HG02759 (cell line): ENCODE measurements at regions not wholly inside any gene's neighbourhood (a gene's known extent, or its start where the extent isn't known, plus 50 kb on each side); places are given as distances from the start of the nearest gene placed in this dataset.

Source experiments
- ATAC-seq: cut with Tn5 transposase; IDR thresholded peaks from one replicate; pipeline ENCODE4 v1.9.1; 2021; ENCODE audit warnings: mild to moderate bottlenecking, moderate library complexity; ENCODE audit not compliant: unreplicated experiment

GRCh38 chr20:39893003-39893685 is 795.9 kb downstream of the MAFB start:
- no peak for ATAC-seq

- ATAC-seq: no peak
These were observed 798.3 kb downstream of the MAFB start for GRCh38 chr20:39890697-39891096.

DNA sequence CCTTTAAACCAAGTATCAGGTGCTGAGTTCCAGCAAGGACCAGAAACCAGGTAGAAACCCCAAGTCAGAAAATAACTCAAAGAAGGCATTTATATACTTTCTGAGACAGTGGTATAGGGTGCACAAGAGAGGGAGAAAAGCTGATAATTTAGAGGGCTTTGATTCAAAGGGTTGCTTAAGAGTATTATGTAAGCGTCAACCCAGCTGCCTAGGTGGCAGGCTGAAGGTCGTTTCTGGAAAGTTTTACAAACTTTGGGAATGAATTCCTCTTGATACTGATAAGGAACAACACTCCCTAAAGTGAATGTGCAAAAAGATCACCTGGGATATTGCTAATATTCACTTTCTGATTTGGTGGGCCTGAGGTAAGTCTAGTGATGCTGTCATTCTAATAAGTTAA is 800.7 kb downstream of the MAFB start:
- no peak for ATAC-seq

GRCh38 chr20:39886650-39887190 is 802.3 kb downstream of the MAFB start:
- peak; percentile 40 for ATAC-seq

- ATAC-seq: no peak
These were observed 802.9 kb downstream of the MAFB start for GRCh38 chr20:39885975-39886649.

DNA sequence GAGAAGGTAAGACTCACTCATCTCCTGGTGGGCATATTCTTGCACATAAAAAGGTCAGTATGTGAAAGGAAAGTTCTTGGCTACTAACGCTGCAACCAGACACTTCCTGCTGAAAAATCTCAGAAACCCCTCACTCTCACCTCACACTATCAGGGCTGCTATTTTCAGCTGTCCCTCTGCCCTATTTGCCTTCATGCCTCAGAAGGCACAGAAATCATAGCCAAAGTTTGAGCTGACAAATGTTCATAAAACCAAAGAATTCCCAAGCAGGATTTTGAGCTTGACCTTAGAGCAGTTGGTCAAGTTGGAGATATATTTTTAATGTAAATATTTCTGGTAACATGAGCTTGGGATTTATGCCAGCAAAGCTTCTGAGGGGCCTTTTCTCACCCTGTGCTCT is 806.2 kb downstream of the MAFB start:
- ATAC-seq: no peak

DNA sequence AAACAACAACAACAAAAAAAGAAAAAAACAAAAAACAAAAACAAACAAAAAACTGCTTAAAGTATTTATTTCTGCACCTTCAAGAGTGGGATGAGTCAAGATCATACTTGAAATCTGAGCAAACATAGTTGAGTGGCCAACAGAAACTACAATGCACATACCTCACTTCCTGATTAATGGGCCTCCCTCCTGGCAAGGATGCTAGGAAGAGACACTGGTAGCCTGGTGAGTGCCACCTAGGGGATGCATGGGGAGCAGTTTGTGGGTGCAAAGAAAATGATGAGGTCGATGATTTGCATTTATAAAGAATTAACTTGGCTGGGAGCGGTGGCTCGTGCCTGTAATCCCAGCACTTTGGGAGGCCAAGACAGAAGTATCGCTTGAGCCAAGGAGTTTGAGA is 808.1 kb downstream of the MAFB start:
- peak; percentile 53 for ATAC-seq

DNA sequence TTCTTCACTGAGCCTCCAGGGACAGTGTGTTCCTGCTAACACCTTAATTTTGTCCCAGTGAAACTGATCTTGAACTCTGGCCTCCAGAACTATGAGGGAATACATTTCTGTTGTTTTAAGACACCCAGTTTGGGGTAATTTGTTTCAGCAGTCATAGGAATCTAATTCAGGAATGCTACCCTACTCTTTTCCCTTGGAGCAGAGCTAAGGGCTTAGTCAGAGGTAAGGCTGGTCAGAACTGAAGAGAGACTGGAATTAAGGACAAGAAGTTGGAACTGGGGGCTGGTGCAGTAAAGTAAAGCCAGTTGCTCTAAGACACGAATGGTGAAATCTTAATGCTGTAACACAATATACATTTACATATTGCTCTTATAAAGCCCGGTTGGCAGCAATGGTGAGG is 809.7 kb downstream of the MAFB start:
- ATAC-seq: no peak

GRCh38 chr20:39878809-39879208 is 810.2 kb downstream of the MAFB start:
- no peak for ATAC-seq

DNA sequence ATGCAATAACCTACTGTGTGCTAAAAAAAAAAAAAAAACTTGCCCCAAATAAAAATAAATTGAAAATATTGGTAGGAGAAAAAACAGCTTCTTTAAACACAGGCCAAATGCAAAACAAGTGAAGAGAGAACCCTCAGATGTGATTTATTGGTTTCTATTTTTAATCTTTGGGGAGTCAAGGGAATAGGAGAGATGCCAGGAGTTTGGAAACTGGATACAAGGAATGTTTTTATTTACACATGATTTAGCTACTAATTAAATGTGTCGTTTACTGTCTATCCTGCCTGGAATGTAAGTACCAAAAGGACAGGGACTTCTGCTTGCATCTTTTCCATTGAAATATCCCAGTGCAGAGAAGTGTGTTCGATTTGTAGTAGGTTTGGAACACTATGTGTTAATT is 810.7 kb downstream of the MAFB start:
- no peak for ATAC-seq

GRCh38 chr20:39877788-39878187 is 811.2 kb downstream of the MAFB start:
- ATAC-seq: no peak

DNA sequence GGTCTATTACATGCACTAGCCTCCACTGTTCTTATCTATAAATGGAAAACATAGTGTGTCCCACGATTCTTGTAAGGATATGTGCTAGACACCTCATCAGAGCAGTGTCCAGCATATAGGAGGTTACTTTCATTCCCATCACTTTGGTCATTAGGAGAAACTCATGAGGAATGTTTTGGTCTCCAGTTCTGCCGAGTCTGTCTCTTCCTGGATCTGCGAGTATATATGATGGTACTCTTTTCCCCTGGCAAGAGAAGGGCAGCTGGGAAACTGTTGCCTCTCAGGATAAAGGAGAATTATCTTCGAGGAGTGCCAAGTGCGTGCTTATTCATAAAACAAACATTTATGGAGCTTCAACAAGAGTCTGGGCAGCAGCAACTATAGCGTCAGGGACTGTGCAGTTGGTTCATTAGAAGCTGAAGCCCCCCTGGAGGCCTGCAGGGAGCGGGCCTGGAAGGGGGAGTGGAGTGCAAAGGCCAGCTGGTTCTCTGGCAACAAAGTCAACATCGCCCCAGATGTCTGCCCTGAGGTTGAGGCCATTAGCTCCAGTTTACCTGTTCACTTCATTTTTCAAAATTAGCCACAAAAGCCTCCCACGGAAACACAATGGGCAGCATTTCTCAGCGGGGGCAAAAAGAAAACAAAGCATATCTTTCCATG is 811.9 kb downstream of the MAFB start:
- no peak for ATAC-seq

DNA sequence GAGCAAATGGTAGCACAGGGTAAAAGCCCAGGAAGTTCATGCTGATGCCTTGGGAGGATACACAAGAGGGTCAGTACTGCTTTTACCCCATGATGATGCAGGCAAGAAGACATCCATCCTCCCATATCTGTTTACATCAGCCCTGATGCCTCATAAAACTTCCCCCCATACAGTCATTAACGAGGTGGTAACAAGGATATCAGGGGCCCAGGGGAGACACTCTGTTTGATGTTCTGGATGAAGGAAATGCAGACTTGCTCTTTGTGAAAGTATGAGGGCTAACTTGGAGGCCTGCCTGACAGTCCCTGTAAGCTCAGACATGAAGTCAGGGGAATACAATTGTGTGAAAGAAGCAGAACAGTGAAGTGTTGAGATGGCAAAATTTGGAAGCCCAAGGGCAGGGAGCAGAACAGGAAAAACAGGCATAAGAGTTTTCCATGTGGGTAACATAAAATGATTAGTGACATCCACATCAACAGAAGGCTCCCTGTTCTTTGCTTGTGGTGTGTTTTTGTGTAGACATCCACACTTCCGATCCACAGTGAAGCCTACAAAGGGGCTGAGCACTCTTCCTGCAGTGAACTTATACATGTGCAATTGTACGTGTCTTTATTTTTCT is 813.4 kb downstream of the MAFB start:
- ATAC-seq: no peak

DNA sequence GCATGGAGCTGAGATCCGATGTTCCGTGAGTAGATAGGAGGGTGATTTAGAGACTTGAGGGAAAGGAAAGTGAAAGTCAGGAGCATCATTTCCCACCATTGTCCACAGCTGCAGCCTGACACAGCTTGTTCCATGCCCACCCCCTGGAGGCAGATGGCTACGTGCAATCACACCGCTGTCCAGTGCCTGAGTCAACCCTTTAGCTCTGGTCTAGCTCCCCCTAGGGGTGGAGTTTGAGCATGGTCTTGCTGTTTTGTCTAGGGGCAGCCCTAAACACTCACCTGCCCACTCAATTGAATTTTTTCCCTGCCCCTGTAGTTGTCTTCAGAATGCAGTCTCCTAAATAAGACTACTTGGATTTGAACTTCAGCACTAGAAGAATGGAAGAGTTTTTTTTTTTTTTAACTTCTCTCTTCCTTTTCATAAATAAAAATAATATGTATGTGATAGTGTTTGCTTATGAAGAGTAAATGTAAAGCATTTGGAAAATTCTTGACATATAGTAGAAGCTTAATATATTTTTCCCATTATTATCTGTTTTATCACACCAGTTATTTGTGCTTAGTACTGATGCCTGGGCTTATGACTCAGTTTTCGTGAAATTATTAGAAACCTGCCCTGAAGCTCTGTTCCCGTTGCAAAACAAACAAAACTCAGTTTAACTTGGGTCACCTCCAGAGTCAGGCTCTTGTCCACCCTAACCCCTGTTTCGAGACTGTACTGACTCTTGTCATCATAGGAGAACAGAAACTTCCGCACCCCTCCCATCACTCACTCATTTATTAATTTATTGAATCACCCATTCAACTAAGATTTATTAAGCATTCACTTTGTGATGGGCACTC is 814.8 kb downstream of the MAFB start:
- ATAC-seq: peak; percentile 93

DNA sequence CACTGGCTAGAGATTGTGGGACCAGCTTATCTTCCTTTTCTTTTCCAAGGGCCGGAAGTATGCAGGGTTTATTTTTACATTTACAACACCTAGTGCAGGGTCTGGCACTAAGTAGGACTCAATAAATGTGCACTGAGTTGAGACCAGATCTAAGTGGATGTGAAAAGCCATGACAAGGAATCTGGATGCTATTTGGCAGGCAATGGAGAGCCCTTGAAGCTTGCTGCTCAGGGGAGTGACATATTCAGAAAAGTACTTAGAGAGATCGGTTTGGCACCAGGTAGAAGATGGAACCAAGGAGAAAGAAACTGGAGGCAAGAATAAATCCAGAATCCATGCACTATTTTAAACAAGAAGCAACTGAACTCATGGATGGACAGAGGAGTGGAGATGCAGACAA is 815.8 kb downstream of the MAFB start:
- no peak for ATAC-seq

DNA sequence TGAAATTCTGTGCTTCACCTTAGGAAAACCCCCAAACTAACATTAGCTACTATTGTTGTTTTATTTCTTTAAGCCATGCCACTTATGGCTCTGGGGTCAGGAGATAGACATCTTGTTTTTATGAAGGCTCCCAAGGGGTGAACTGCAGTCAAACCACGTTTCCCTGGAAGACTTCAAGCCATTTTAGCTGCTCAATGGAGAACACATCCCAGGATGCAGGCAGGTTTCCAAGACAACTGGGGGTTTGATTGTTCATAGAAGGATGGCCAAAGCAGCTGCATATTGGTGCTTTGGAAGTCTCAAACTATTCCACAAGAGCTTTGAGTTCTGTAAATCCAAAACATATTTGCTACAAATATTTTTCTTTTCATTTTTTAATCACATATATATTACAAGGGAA is 818.0 kb downstream of the MAFB start:
- ATAC-seq: no peak

- ATAC-seq: no peak
These were observed 823.6 kb downstream of the MAFB start for GRCh38 chr20:39865446-39865845.

DNA sequence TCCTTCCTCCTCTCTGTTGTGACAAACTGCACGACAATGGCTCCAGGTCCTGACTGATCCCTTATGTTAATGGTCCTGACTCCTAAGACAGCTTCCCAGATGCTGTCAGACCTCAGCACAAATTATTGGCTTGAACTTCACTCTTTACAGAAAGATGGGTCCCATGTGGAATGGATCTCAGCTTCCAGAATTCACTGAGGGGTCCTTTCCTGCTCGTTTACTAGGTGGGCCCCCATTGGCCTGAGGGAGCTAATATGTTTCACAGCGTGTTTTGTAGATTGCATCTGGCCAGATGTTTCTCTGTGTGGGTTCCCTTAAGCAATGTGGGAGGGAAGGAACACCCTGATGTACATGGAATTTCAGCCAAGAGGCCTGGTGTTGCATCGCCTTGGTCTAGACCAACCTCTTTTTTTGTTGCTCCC is 826.6 kb downstream of the MAFB start:
- ATAC-seq: no peak

- ATAC-seq: no peak
These were observed 827.7 kb downstream of the MAFB start for GRCh38 chr20:39861381-39861780.

- no peak for ATAC-seq
These were observed 831.2 kb downstream of the MAFB start for GRCh38 chr20:39857835-39858234.

DNA sequence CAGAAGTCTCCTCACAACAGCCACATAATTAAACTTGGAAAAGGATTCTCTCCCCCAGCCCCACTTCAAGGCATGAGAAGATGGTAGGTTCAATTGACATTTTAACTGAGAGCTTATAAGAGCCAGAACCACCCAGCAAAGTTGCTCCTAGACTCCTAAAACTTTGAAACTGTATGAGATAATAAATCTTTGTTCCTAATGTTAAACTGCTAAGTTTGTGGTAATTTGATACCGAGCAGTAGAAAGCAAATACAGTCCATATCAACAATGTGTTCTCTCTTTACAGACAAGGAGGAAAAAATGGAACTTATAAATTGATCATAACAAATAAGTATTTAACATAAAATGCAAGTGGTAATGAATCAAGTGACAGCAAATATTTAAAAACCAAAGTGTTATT is 831.8 kb downstream of the MAFB start:
- ATAC-seq: no peak
